AG08395 (cell line): ENCODE measurements at regions not wholly inside any gene's neighbourhood (a gene's known extent, or its start where the extent isn't known, plus 50 kb on each side); places are given as distances from the start of the nearest gene placed in this dataset.
A peak's percentile ranks its signal among the peaks of the same experiment; 100 is the strongest.

Source experiments
- DNase-seq: peaks from one replicate; pipeline ENCODE4 v3.0.0; 2012; ENCODE audit warnings: mixed read lengths, low spot score

GRCh38 chr6:147820520-147820919 lies 312.0 kb downstream of the SAMD5 start:
- DNase-seq, result no peak

DNA sequence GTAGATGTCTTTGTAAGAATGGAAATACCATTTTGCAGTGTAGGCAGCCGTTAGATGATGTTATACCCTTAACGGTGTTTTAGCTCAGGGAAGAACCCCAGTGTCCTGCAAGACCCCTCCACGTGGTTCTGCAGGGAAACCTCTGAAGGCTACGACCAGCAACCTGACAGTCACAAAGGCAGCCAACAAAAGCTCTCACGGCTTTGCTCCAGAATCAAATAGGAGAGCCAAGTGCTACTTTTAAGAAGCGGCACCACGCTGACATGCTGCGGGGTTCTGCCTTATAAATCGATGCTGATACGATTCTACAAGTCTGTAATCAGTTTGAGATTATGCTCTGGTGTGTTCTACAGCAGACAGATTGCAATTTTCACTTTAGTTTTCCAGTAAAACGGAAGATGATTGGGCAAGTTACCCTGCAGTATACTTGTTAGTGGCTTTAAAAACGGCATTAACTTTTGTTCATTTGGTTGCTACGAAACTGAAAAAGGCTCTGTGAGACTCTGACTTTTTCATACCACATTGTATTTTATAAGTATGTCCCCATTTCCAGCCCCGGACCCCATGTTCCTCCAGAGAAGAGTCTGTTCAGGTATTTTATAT lies 312.9 kb downstream of the SAMD5 start:
- DNase-seq, result no peak

DNA sequence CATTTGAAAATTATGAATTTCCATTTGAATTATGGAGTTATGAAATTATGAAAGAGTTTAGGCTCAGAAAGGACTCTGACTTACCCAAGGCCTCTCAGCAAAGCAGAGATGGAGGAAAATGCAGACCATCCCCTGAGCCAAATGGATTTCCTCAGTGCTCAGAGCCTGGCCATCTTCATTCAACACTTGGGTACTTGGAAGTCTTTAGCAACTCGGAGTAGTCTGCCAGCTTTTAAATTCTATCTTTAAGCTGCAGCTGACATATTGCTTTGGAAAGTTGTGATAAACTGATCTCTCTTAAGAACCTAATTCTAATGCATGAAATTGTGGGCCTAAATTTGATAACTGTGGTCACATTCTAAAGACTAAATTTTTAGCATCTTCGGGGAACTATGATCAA lies 315.4 kb downstream of the SAMD5 start:
- no peak for DNase-seq

DNA sequence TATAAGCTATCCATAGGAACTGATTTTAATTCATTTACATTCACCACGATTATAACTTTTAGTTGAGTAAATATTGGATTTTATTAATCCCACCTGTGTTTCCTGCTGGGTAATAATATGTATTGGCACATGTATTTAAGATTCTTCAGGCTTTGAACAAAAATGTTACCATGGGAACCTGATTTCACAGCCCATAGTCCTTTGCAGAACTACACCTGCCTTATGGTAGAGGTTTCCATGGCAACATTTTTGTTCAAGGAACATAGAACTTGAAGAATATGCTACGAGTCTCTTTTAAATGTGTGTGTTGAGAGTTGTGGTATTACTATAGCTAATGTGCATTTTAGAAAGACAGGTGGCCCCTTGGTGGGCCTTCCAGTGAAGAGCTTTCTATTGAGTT lies 317.4 kb downstream of the SAMD5 start:
- no peak for DNase-seq

DNA sequence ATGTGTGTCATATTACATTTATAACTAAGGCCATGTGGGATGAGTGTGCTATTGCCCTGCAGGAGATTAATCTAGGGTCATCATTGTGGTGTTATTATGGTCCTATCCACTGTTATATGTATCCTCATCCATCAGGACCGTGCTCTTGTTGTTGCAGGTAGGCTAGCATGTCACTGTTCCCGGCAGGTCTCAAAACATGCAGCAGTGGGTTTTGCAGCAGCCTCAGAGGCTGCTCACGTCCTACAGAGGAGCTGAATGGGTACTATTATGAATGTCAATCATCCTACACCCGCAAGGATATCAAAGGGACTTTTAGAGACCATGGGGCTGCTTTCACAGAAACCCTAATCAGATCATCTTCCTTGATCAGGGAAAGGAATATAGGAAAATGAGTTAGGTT lies 318.2 kb downstream of the SAMD5 start:
- DNase-seq, result no peak

DNA sequence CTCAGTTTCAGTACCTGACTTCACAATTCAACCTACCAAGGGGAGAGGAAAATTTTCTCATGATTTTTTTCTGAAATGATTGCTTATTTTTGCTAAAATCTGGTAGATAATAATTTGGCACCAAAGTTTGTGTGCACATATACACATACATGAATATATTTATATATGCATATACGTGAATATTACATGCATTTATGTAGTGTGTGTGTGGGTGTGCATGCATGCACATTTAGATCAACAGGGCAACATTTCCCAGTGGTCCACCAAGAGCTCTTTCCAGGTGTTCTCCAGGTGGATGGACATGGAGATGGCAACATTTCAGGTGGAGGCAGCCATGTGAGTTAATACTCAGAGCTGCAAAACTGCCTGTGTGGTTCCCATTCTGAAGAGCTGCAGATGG lies 320.9 kb downstream of the SAMD5 start:
- DNase-seq, result no peak

DNA sequence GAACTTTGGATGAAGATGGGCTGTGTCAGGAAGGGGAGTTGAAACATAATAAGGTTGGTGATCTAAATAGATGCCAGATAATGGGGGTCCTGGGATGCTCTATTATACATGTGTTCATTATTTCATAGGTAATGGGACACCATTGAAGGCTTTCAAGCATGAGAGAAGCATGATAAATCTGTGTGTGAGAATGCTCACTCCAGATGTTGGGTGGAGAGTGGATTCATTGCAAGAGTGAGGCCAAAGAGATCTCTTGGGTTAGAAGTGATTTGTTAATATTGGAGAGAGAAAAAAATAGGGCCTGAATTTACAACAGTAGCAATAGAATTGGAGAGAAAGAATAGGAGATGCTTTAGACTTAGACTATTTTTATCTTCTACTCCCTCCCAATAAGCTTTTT lies 321.3 kb downstream of the SAMD5 start:
- no peak for DNase-seq

DNA sequence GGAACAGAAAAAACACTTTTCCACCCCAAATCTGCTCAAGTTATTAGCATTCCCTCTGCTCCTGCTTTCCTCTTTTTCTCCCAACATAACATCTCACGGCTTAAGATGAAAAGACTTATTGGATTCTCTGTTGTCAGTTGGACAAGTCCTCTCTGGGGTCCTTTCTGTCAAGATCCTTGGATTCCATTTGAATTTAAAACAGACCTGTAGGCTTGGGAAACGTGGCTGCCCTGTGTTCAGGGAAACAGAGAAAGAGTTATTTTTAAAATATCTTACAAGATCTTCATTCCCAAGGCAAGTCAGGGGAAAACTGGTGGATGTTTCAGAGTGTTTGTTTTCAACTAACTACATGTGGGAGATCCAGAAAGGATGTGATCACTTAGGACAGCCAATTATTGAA lies 322.9 kb downstream of the SAMD5 start:
- no peak for DNase-seq

DNA sequence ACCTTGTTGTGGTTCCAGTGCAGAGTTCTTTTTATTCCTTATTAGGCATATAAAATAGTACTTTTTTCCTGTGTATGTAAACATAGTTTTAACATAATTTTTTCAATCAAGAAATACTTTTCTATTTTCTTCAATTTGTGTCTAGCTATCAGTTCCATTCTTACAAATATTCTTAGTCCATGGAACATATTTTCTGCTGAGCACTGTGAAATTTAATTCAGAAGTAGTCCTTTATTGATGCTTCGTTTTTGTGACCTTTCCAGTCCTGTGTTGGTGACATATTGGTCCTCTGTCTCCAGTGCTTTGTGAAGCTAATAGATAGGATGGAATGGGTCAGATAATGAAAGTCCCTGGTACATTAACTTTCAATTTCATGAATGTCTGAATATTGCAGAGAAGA lies 325.1 kb downstream of the SAMD5 start:
- no peak for DNase-seq

DNA sequence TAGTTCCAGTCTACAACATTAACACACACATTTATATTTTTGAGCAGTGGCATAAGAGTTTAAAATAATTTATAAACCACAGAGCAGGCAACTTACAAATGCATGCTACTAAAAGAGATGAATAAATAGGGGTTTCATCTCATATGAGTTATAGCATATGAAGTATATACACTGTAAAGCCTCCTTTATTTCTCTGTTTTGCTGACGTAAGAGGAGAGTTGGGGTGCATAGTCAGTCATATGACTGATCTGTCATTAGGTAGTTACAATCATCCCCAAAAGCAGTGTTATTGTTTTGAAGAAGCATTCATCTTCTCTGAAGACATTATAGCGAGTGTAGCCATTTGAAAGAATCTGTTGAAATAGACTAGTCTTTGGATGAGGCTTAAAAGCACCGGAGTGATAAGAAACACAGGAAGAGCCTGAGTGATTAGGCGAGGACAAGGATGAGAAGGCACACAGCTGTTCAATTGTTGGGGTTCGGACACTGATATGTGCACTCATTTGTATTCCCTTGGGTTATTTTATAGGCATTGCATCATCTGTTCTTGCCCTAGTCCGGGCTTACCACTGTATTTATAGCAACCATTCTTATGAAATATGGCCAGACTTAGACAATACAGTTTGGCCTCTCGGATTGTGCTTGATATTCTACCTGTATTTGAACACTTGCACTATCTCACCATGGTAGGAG lies 325.7 kb downstream of the SAMD5 start:
- DNase-seq, result no peak

DNA sequence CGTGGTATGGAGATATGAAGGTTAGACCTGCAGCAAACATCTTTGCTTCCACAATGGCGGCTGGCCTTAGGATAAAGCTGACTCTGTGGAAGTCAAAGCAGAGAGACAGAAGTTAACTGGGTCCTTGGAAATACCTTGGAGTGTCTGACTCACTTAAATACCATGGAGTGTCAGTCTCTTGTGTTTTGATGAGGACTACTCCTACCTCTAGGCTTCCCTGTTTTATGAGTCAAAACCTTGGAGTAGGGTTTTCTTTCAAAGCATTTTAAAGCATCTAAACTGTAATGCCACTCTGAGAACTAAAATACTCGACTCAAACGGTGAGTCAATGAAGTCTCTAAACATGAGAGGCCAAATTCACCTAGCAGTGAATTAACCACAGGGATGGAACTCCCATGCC lies 329.1 kb downstream of the SAMD5 start:
- DNase-seq, result no peak

DNA sequence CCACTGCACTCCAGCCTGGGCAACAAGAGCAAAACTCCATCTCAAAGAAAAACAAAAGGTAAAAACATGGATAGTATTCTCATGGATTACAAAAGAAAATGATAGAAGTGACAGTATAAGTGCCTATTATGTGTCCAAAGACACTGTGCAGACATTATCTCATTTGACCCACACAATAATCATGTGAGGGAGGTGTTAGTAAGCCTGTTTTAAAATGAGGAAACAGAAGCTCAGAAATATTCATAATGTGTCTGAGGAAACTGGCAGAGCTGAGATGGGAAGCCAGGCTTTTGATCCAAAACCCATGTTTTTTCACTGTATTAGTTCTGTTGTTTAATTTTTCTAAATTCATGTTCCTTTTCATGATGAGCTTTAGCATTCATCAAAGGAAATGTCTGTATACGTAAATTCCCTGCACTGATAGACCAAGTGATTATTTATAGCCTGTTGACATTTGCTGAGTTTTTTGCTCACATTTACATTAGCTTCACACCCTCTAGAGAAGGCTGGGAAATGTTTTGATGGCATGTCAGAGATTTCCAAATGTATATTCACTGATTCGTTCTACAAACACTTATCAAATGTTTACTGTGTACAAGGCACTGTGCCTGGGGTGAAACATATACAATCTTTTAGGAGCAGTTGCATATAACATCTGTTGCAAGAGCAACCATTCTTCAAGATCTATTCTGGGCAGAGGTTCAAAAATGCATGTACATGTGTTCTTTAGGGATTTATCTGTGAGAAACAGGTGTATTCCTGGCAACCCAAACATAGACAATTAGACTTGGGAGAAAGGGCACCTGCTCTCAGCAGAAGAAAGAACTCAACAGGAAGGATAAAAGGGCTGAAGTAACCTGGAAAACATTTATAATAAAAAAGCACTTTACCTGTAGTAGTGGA lies 331.5 kb downstream of the SAMD5 start:
- no peak for DNase-seq

- no peak for DNase-seq
Measured at GRCh38 chr6:147841547-147842148, 333.2 kb downstream of the SAMD5 start.

DNA sequence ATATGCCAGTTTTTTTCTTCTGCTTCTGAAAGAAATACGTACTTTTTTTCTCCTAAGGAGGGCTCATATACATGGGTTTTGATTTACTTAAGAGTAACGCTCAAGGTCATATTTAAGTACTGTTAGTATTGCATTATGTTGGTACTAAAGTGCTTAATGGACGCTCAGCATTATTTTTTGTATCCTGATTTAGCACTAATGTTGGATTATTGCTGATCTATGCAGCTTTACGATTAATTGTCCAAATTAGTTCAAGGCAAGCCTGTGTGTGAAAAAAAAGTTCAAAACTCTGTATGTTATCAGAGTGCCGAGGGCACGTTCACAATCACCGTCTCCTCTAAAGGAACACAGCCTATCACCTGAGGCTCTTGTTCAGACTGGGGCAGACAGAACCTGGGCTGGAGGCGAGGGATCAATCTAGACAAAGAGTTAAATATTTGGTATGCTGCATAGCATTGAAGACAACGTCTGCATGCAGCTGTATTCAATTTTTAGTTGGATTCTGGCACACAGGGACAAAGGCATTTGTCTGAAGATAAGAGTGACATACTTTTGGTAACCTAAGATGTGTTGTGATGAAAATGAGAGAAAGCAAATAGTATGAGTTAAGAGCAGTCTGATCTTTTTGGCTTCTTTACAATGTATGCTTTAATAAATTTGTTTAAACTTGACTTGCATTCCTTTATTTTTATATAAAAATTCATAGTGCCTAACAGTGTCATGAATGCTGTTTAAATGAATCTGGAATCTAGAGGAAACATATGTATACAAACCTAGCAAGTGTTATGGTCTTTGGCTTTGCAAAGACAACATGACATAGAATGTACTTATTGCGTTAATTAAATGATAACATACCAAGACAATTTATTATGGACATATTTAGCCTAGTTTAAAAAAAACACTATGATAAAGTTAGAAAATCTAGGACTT lies 341.2 kb downstream of the SAMD5 start:
- DNase-seq, result no peak

- no peak for DNase-seq
Measured at GRCh38 chr6:147852772-147853171, 344.3 kb downstream of the SAMD5 start.

DNA sequence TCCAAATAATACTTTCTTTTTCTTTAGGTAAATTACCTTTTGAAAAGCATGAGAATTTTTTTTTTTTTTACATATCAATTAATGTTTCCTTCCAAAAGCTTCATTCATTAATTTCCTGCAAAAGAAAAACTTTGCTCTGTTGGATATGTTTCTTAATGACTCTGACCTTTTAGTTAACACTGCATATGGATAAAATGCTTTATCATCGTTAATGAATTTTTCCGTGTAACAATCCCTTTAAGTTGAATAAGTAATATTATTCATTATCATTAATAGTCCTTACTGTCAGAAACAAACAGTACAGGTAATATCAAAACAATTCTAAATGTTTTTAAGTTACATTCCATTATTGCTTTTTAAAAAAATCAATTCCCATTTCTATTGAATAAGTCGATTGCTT lies 345.1 kb downstream of the SAMD5 start:
- no peak for DNase-seq

DNA sequence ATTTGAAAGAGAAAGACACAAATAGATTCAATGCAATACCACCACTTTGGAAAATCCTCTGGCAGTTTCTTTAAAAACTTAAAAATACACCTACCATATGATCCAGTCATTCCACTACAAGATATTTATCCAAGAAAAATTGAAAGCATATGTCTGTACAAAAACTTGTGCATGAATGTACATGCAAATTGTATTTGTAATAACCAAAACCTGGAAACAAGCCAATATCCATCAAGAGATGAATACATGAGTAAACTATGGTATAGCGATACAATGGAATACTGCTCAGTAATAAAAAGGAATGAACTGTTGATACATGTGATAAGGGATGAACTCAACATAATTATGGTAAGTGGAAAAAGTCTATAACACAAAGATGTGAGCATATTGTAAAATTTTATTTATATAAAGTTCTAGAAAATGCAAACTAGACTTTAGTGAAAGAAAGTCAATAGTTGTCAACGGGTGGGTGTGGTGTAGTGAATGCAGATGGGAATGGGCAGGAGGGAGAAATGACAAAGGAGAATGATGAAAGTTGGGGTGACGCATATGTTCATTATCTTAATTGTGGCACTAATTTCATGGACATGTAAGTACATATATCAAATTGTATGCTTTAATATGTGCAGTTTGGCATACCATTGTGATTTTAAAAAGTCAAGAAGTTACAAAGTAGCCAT lies 347.5 kb downstream of the SAMD5 start:
- DNase-seq, result no peak

DNA sequence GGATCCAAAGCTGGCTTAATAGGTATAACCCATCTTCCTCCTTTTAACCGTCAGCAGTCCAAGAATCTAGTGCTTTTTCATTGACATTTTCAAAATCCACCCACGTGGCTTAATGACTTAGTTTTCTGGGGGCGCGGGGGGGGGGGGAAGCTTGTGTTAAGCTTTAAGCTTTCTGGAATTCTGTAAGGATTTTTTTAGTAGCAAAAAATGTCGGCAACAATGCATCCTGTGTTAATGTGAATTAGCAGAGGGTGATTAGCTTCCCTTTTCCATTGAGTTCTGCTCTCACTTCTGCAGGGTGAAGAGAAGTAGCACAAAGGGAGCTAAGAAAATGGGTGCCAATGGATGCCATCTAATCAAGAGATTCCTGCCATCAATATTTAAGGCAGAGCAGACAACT lies 348.2 kb downstream of the SAMD5 start:
- DNase-seq, result no peak

- no peak for DNase-seq
Measured at GRCh38 chr6:147858421-147858820, 349.9 kb downstream of the SAMD5 start.

GRCh38 chr6:147859071-147859470 lies 350.6 kb downstream of the SAMD5 start:
- peak; percentile 1 for DNase-seq

DNA sequence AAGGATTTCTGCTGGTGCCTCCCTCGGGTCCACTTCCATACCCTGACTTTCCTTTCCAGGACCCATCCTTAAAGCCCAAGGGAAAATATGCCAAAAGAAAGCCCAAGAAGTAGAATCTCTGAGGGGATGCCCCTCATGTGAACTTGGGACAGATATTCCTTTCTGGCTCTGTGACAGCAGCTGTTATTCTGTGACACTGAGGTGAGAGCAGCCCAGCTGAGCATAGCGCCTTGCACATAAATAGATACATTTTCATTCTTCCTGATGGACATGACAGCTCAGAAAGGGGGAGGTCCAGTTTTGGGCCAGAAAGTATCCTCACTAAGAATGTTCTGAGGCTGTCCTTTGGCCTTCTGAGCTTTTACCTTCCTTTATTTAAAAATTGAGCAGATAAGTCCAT lies 353.2 kb downstream of the SAMD5 start:
- DNase-seq, result no peak
